ENCODE measurements at regions not wholly inside any gene's neighbourhood (a gene's known extent, or its start where the extent isn't known, plus 50 kb on each side); places are given as distances from the start of the nearest gene placed in this dataset.

GRCh38 chr14:58965601-58966000 is 222.9 kb upstream of the DAAM1 start:
- TF ChIP-seq CTCF (IDR thresholded peaks at IDR 0.05; ENCODE audit: low read depth, low read length, poor library complexity, severe bottlenecking), result no peak
- TF ChIP-seq EZH2phosphoT487 (IDR thresholded peaks at IDR 0.05; ENCODE audit: borderline replicate concordance, low read length), result no peak

Measured in DOHH2 (cell line).